Liver (tissue), 3 donors: ENCODE measurements at regions not wholly inside any gene's neighbourhood (a gene's known extent, or its start where the extent isn't known, plus 50 kb on each side); places are given as distances from the start of the nearest gene placed in this dataset.
"Not testable (repeated sequence)": the region's sequence is repeated elsewhere in the genome, so short reads cannot be mapped to it uniquely, and the experiment has no call there.

Source experiments
- JUND ChIP-seq, 2 donors: IDR thresholded peaks; 2 replicates each; pipeline ENCODE4 v1.6.1; 2016; ENCODE audit warnings: antibody characterized with exemption in 2 of 2
- RXRA ChIP-seq, 2 donors: IDR thresholded peaks; 2 replicates each; pipeline ENCODE4 v1.6.1; 2017 to 2018; ENCODE audit warnings: antibody characterized with exemption in 2 of 2, mild to moderate bottlenecking in 1 of 2
- TAF1 ChIP-seq: conservative IDR thresholded peaks from 2 replicates; pipeline ENCODE4 v1.6.1; 2016; ENCODE audit warnings: antibody characterized with exemption, mild to moderate bottlenecking
- YY1 ChIP-seq: IDR thresholded peaks from 2 replicates; pipeline ENCODE4 v1.6.1; 2016; ENCODE audit warnings: antibody characterized with exemption, mild to moderate bottlenecking
- TF ChIP-seq, protein P1 (sequence below): fragments of 150-350 bp; IDR thresholded peaks from 2 replicates; pipeline ENCODE4 v1.5.1; 2017; ENCODE audit warnings: improper control_type of control experiment, low read depth, low read length; ENCODE audit not compliant: missing input control
- TF ChIP-seq, protein P2 (sequence below): IDR thresholded peaks from 2 replicates; pipeline ENCODE4 v1.6.1; 2016; ENCODE audit warnings: antibody characterized with exemption
- TF ChIP-seq, protein P3 (sequence below): IDR thresholded peaks from 2 replicates; pipeline ENCODE4 v1.6.1; 2016; ENCODE audit warnings: antibody characterized with exemption, mild to moderate bottlenecking
- TF ChIP-seq, protein P4 (sequence below): IDR thresholded peaks from 2 replicates; pipeline ENCODE4 v1.6.1; 2016; ENCODE audit warnings: antibody characterized with exemption
- donor health status: healthy.
- donor health status: healthy.

DNA sequence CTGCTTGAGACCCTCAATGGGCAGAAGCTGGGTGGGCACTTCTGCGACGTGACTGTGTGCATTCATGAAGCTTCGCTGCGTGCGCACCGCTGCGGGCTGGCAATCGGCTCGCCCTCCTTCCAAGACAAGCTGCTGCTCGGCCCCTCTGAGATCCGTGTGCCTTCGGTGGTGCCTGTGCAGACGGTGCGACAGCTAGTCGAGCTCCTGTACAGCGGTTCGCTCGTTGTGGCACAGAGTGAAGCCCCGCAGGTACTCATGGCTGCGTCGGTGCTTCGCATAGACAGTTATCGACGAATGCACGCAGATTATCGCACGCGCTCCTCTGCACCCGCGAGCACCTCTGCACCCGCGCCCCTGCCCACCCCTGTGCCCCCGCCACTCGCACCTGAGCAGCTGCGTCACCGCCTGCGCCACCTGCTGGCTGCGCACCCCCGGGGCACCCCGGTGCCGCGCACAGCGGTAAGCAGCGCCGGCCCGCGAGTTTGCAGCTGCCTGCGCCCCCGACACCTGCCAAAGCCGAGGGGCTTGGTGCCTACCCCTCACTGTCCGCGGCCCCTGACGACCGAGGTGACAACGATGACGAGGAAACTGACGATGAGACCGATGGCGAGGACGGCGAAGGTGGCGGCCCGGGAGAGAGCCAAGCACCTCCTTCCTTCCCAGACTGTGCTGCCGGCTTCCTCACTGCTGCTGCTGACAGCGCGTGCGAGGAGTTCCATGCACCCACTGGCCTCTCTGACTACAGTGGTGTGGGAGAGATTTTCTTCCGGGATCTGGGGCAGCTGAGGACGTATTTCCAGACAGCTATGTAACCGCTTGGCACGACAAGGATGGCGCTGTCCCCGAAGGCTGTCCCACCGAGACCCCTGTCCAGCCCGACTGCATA lies 89.2 kb downstream of the LIMS4 start:
- TF ChIP-seq YY1; JUND (IDR thresholded peaks at IDR 0.05); TAF1; RXRA (IDR thresholded peaks at IDR 0.05): not testable (repeated sequence)
- TF ChIP-seq, protein P1, sequence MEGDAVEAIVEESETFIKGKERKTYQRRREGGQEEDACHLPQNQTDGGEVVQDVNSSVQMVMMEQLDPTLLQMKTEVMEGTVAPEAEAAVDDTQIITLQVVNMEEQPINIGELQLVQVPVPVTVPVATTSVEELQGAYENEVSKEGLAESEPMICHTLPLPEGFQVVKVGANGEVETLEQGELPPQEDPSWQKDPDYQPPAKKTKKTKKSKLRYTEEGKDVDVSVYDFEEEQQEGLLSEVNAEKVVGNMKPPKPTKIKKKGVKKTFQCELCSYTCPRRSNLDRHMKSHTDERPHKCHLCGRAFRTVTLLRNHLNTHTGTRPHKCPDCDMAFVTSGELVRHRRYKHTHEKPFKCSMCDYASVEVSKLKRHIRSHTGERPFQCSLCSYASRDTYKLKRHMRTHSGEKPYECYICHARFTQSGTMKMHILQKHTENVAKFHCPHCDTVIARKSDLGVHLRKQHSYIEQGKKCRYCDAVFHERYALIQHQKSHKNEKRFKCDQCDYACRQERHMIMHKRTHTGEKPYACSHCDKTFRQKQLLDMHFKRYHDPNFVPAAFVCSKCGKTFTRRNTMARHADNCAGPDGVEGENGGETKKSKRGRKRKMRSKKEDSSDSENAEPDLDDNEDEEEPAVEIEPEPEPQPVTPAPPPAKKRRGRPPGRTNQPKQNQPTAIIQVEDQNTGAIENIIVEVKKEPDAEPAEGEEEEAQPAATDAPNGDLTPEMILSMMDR = not testable (repeated sequence)
- TF ChIP-seq, protein P2, sequence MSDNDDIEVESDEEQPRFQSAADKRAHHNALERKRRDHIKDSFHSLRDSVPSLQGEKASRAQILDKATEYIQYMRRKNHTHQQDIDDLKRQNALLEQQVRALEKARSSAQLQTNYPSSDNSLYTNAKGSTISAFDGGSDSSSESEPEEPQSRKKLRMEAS = not testable (repeated sequence)
- TF ChIP-seq, protein P3, sequence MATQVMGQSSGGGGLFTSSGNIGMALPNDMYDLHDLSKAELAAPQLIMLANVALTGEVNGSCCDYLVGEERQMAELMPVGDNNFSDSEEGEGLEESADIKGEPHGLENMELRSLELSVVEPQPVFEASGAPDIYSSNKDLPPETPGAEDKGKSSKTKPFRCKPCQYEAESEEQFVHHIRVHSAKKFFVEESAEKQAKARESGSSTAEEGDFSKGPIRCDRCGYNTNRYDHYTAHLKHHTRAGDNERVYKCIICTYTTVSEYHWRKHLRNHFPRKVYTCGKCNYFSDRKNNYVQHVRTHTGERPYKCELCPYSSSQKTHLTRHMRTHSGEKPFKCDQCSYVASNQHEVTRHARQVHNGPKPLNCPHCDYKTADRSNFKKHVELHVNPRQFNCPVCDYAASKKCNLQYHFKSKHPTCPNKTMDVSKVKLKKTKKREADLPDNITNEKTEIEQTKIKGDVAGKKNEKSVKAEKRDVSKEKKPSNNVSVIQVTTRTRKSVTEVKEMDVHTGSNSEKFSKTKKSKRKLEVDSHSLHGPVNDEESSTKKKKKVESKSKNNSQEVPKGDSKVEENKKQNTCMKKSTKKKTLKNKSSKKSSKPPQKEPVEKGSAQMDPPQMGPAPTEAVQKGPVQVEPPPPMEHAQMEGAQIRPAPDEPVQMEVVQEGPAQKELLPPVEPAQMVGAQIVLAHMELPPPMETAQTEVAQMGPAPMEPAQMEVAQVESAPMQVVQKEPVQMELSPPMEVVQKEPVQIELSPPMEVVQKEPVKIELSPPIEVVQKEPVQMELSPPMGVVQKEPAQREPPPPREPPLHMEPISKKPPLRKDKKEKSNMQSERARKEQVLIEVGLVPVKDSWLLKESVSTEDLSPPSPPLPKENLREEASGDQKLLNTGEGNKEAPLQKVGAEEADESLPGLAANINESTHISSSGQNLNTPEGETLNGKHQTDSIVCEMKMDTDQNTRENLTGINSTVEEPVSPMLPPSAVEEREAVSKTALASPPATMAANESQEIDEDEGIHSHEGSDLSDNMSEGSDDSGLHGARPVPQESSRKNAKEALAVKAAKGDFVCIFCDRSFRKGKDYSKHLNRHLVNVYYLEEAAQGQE = not testable (repeated sequence)
- TF ChIP-seq, protein P4, sequence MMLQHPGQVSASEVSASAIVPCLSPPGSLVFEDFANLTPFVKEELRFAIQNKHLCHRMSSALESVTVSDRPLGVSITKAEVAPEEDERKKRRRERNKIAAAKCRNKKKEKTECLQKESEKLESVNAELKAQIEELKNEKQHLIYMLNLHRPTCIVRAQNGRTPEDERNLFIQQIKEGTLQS = not testable (repeated sequence)
